Trophoblast cell (in vitro differentiated cells and primary cell): ENCODE measurements at regions not wholly inside any gene's neighbourhood (a gene's known extent, or its start where the extent isn't known, plus 50 kb on each side); places are given as distances from the start of the nearest gene placed in this dataset.

ENCODE experiments used
- DNase-seq, 2 donors: peaks; one replicate each; pipeline ENCODE4 v3.0.0-alpha.2; 2016
- H2AFZ ChIP-seq: 2 replicates; pipeline ENCODE4 v1.6.1; 2013; ENCODE audit warnings: low read length, moderate library complexity, mild to moderate bottlenecking; ENCODE audit not compliant: insufficient read depth, poor library complexity
- H2AK5ac ChIP-seq: 2 replicates; pipeline ENCODE4 v1.6.1; 2013; ENCODE audit warnings: mild to moderate bottlenecking, low read length
- H2BK120ac ChIP-seq: 2 replicates; pipeline ENCODE4 v1.6.1; 2013; ENCODE audit warnings: low read length, mild to moderate bottlenecking, moderate library complexity; ENCODE audit not compliant: insufficient read depth, poor library complexity
- H2BK12ac ChIP-seq: 2 replicates; pipeline ENCODE4 v1.6.1; 2013; ENCODE audit warnings: mild to moderate bottlenecking, low read length, moderate library complexity
- H2BK5ac ChIP-seq: 2 replicates; pipeline ENCODE4 v1.6.1; 2013; ENCODE audit warnings: low read length, low read depth, moderate library complexity, mild to moderate bottlenecking; ENCODE audit not compliant: poor library complexity
- H3K14ac ChIP-seq: 2 replicates; pipeline ENCODE4 v1.6.1; 2013; ENCODE audit warnings: mild to moderate bottlenecking, low read length
- H3K18ac ChIP-seq: 2 replicates; pipeline ENCODE4 v1.6.1; 2013; ENCODE audit warnings: mild to moderate bottlenecking, low read length
- H3K23ac ChIP-seq: 2 replicates; pipeline ENCODE4 v1.6.1; 2013; ENCODE audit warnings: low read length
- H3K27ac ChIP-seq: 2 replicates; pipeline ENCODE4 v1.5.1; 2013; ENCODE audit warnings: low read depth, mild to moderate bottlenecking, inconsistent platforms, low read length, moderate library complexity
- H3K27me3 ChIP-seq: 2 replicates; pipeline ENCODE4 v1.6.1; 2013; ENCODE audit warnings: inconsistent platforms, mild to moderate bottlenecking, low read length, moderate library complexity; ENCODE audit not compliant: insufficient read depth
- H3K36me3 ChIP-seq, 2 experiments: 1 replicate in 1 of 2; 2 replicates in 1 of 2; pipeline ENCODE4 v1.6.1; 2013; ENCODE audit warnings: low read length in 2 of 2, mild to moderate bottlenecking in 2 of 2, moderate library complexity in 1 of 2; ENCODE audit not compliant: insufficient read depth in 2 of 2, control insufficient read depth in 1 of 2
- H3K4ac ChIP-seq: 2 replicates; pipeline ENCODE4 v1.6.1; 2013; ENCODE audit warnings: low read depth, mild to moderate bottlenecking, low read length, moderate library complexity
- H3K4me1 ChIP-seq, 2 experiments: 1 replicate in 1 of 2; 2 replicates in 1 of 2; pipeline ENCODE4 v1.6.1; 2013; ENCODE audit warnings: low read length in 2 of 2, mild to moderate bottlenecking in 2 of 2, moderate library complexity in 1 of 2; ENCODE audit not compliant: insufficient read depth in 2 of 2, control insufficient read depth in 1 of 2
- H3K4me2 ChIP-seq: 2 replicates; pipeline ENCODE4 v1.6.1; 2013; ENCODE audit warnings: inconsistent platforms, mild to moderate bottlenecking, low read length, moderate library complexity
- H3K4me3 ChIP-seq: 2 replicates; pipeline ENCODE4 v1.5.1; 2013; ENCODE audit warnings: mild to moderate bottlenecking, low read depth, low read length, inconsistent platforms
- H3K79me1 ChIP-seq: one replicate; pipeline ENCODE4 v1.6.1; 2013; ENCODE audit warnings: low read length
- H3K79me2 ChIP-seq: 2 replicates; pipeline ENCODE4 v1.6.1; 2013; ENCODE audit warnings: low read length, mild to moderate bottlenecking; ENCODE audit not compliant: control insufficient read depth, insufficient read depth, poor library complexity
- H3K9ac ChIP-seq: 2 replicates; pipeline ENCODE4 v1.6.1; 2013; ENCODE audit warnings: mild to moderate bottlenecking, low read length
- H3K9me3 ChIP-seq: 2 replicates; pipeline ENCODE4 v1.6.1; 2013; ENCODE audit warnings: low read depth, mild to moderate bottlenecking, control low read depth, inconsistent platforms, low read length; ENCODE audit not compliant: insufficient read depth
- H4K12ac ChIP-seq: 2 replicates; pipeline ENCODE4 v1.6.1; 2013; ENCODE audit warnings: low read depth, mild to moderate bottlenecking, low read length, moderate library complexity
- H4K8ac ChIP-seq: 2 replicates; pipeline ENCODE4 v1.6.1; 2013; ENCODE audit warnings: low read depth, mild to moderate bottlenecking, low read length, moderate library complexity
- H4K91ac ChIP-seq: one replicate; pipeline ENCODE4 v1.6.1; 2013; ENCODE audit warnings: low read depth, mild to moderate bottlenecking, low read length, moderate library complexity
- WGBS: extraction: QIAGEN DNeasy Blood & Tissue Kit; methylation state at CpG from one replicate; pipeline ENCODE4 v1.1.7; 2013; ENCODE audit warnings: missing lambda C conversion rate; ENCODE audit not compliant: insufficient read length, insufficient coverage; ENCODE audit errors: extremely low coverage; 5-methylcytosine and 5-hydroxymethylcytosine counted together

DNA sequence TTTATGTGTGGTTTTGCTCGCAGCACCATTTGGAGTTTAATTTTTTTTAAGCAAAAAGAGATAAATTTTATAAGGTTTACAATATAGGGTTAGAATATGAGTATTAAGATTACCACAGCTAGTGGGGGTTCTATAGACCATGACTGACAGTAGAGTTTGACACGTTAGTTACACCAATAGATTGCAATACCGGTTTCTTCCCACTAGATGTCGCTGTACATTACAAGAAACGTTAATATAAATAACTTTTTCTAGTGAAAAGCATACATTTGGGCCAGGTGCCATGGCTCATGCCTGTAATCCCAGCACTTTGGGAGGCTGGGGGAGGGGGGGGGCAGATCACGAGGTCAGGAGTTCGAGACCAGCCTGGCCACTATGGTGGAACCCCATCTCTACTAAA lies 433.6 kb downstream of the MAGEB5 start:
- Histone ChIP-seq H2BK12ac (no peak overlapping the region), H3K14ac (no peak overlapping the region), H3K4me1 (no peaks in the 10 kb centered on the region), H3K18ac (no peak overlapping the region), H3K79me1 (no peaks in the 10 kb centered on the region), H3K4me3 (no peak overlapping the region), H3K36me3 (no peaks in the 10 kb centered on the region), H2AK5ac (no peak overlapping the region), H3K23ac (no peak overlapping the region), H2AFZ (no peak overlapping the region), H4K8ac (no peak overlapping the region), H2BK120ac (no peak overlapping the region), H3K27me3 (no peaks in the 10 kb centered on the region), H4K12ac (no peak overlapping the region), H3K9me3 (no peaks in the 10 kb centered on the region), H3K4ac (no peak overlapping the region), H4K91ac (no peak overlapping the region), H3K79me2 (no peaks in the 10 kb centered on the region), H3K27ac (no peak overlapping the region), H3K9ac (no peak overlapping the region), H2BK5ac (no peak overlapping the region), H3K4me2 (no peak overlapping the region)
- no CpG with 5 or more reads among the region's 7 CpGs for WGBS
- peak; percentile 2 to 59 for DNase-seq

- H4K8ac ChIP-seq, result no peak overlapping the region
- H2BK120ac ChIP-seq, result no peak overlapping the region
- H3K23ac ChIP-seq, result no peak overlapping the region
- no peak overlapping the region for H4K91ac ChIP-seq
- H3K4me2 ChIP-seq, result no peak overlapping the region
- no peak overlapping the region for H2BK12ac ChIP-seq
- H2BK5ac ChIP-seq, result no peak overlapping the region
- no peak overlapping the region for H3K9ac ChIP-seq
- H3K79me2 ChIP-seq, result no peaks in the 10 kb centered on the region
- no peak overlapping the region for H2AK5ac ChIP-seq
- no peaks in the 10 kb centered on the region for H3K79me1 ChIP-seq
- no peak overlapping the region for H3K18ac ChIP-seq
- no peaks in the 10 kb centered on the region for H3K36me3 ChIP-seq
- no peak overlapping the region for H2AFZ ChIP-seq
- H3K27me3 ChIP-seq, result no peaks in the 10 kb centered on the region
- no peak overlapping the region for H3K14ac ChIP-seq
- H3K4ac ChIP-seq, result no peak overlapping the region
- no peaks in the 10 kb centered on the region for H3K9me3 ChIP-seq
- WGBS, result no CpG with 5 or more reads among the region's 1 CpG
- no peaks in the 10 kb centered on the region for H3K4me1 ChIP-seq
- H3K4me3 ChIP-seq, result no peak overlapping the region
- H3K27ac ChIP-seq, result no peak overlapping the region
- no peak overlapping the region for H4K12ac ChIP-seq
- no peak for DNase-seq
Measured at GRCh38 chrX:26631385-26631784, 415.4 kb downstream of the MAGEB5 start.

- H3K9me3 ChIP-seq, result no peaks in the 10 kb centered on the region
- no peak for DNase-seq
- no peak overlapping the region for H4K91ac ChIP-seq
- H3K23ac ChIP-seq, result no peak overlapping the region
- H3K79me1 ChIP-seq, result no peaks in the 10 kb centered on the region
- H3K14ac ChIP-seq, result no peak overlapping the region
- H3K4me3 ChIP-seq, result no peak overlapping the region
- no peaks in the 10 kb centered on the region for H3K4me1 ChIP-seq
- no peak overlapping the region for H4K8ac ChIP-seq
- no peaks in the 10 kb centered on the region for H3K79me2 ChIP-seq
- H4K12ac ChIP-seq, result no peak overlapping the region
- H2BK12ac ChIP-seq, result no peak overlapping the region
- H2BK5ac ChIP-seq, result no peak overlapping the region
- H3K4ac ChIP-seq, result no peak overlapping the region
- H3K36me3 ChIP-seq, result no peaks in the 10 kb centered on the region
- no peak overlapping the region for H2AFZ ChIP-seq
- H3K9ac ChIP-seq, result no peak overlapping the region
- WGBS, result no CpG with 5 or more reads among the region's 2 CpGs
- no peak overlapping the region for H3K4me2 ChIP-seq
- no peak overlapping the region for H3K18ac ChIP-seq
- no peak overlapping the region for H3K27ac ChIP-seq
- H3K27me3 ChIP-seq, result no peaks in the 10 kb centered on the region
- no peak overlapping the region for H2AK5ac ChIP-seq
- H2BK120ac ChIP-seq, result no peak overlapping the region
Measured at GRCh38 chrX:26613956-26614355, 398.0 kb downstream of the MAGEB5 start.

- Histone ChIP-seq H3K79me2 (no peaks in the 10 kb centered on the region), H2AK5ac (no peak overlapping the region), H3K4me1 (no peaks in the 10 kb centered on the region), H3K4me2 (no peak overlapping the region), H3K23ac (no peak overlapping the region), H3K9me3 (no peaks in the 10 kb centered on the region), H3K9ac (no peak overlapping the region), H3K27me3 (no peaks in the 10 kb centered on the region), H4K8ac (no peak overlapping the region), H2AFZ (no peak overlapping the region), H3K18ac (no peak overlapping the region), H3K4me3 (no peak overlapping the region), H4K91ac (no peak overlapping the region), H3K79me1 (no peaks in the 10 kb centered on the region), H3K4ac (no peak overlapping the region), H3K27ac (no peak overlapping the region), H2BK120ac (no peak overlapping the region), H3K14ac (no peak overlapping the region), H3K36me3 (no peaks in the 10 kb centered on the region), H2BK5ac (no peak overlapping the region), H2BK12ac (no peak overlapping the region), H4K12ac (no peak overlapping the region)
- no CpG with 5 or more reads among the region's 1 CpG for WGBS
- DNase-seq, result no peak
Measured at GRCh38 chrX:26606971-26607370, 391.0 kb downstream of the MAGEB5 start.
